Kidney (tissue), 13 donors: ENCODE measurements at regions not wholly inside any gene's neighbourhood (a gene's known extent, or its start where the extent isn't known, plus 50 kb on each side); places are given as distances from the start of the nearest gene placed in this dataset.

ENCODE experiments used
- DNase-seq, 5 donors: peaks; one replicate each; pipeline ENCODE4 v3.0.0-alpha.2; 2013 to 2020
- FAIRE-seq: peaks from 2 replicates; lab custom pipeline; 2012; peaks lifted over from hg19 to GRCh38; lab: Jason Lieb, UNC
- H3K27ac ChIP-seq, 2 donors: one replicate each; pipeline ENCODE4 v1.7.0; 2013; ENCODE audit warnings: low read depth in 2 of 2, low read length in 2 of 2, inconsistent platforms in 1 of 2
- H3K27me3 ChIP-seq: one replicate; pipeline ENCODE4 v1.7.1; 2013; ENCODE audit warnings: low read length, inconsistent platforms; ENCODE audit not compliant: control insufficient read depth, insufficient read depth
- H3K36me3 ChIP-seq, 3 donors: one replicate each; pipeline versions ENCODE4 v1.7.0 to v1.7.1; 2013; ENCODE audit warnings: low read length in 3 of 3, control low read depth in 1 of 3, inconsistent platforms in 1 of 3; ENCODE audit not compliant: insufficient read depth in 3 of 3, control insufficient read depth in 2 of 3
- H3K4me1 ChIP-seq, 3 donors: one replicate each; pipeline versions ENCODE4 v1.7.0 to v1.7.1; 2013; ENCODE audit warnings: low read length in 3 of 3, inconsistent platforms in 1 of 3, low read depth in 1 of 3; ENCODE audit not compliant: control insufficient read depth in 2 of 3, insufficient read depth in 2 of 3
- H3K4me3 ChIP-seq, 3 donors: one replicate each; pipeline versions ENCODE4 v1.7.0 to v1.8.1; 2013; ENCODE audit warnings: low read length in 3 of 3, control low read depth in 1 of 3, inconsistent platforms in 1 of 3
- H3K9ac ChIP-seq, 3 donors: one replicate each; pipeline versions ENCODE4 v1.7.0 to v1.7.1; 2013; ENCODE audit warnings: low read length in 3 of 3, control low read depth in 1 of 3, inconsistent platforms in 1 of 3
- H3K9me3 ChIP-seq, 3 donors: one replicate each; pipeline versions ENCODE4 v1.7.0 to v1.7.1; 2013; ENCODE audit warnings: low read length in 3 of 3, control low read depth in 1 of 3, inconsistent platforms in 1 of 3; ENCODE audit not compliant: control insufficient read depth in 2 of 3, insufficient read depth in 1 of 3
- intact Hi-C: fragments of 100-400 bp; cut with DNase I; formaldehyde crosslinking; loops from one replicate; pipeline ENCODE4 v1.11.1; 2022
- TF ChIP-seq, protein P1 (sequence below): IDR thresholded peaks from 3 replicates; pipeline ENCODE4 v1.5.1; 2012; ENCODE audit warnings: mild to moderate bottlenecking, moderate library complexity, borderline replicate concordance; ENCODE audit not compliant: insufficient read depth; ENCODE audit errors: extremely low read depth
- donor health status: control.
- donor health status: control.
- donor health status: control.
- donor health status: control.
- donor health status: control.
- donor health status: DM: yes; HTN: yes; CAD: no.
- donor health status: Normal renal cell carcinoma (clear cell type).

DNA sequence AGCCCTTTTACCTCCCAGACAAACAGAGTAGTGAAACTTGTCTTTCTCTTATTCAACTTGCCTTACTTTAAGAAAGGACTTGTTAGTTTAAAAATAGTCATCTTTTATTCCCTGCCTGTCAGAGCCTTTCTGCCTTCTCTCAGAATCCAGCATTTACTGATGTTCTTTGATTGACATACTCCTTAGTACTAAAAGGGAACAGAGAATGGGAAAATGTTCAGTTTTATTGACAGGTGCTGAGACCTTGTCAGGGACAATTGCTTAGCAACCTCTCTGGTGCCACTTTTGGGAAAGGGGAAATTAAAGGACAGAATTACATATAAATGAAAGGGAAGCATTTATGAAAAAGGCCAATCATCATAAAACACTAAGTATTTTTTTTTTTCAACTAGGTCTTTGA, 378.3 kb downstream of the PDCD6IP start:
- Histone ChIP-seq H3K9me3 (no peaks in the 10 kb centered on the region), H3K27me3 (no peaks in the 10 kb centered on the region), H3K9ac (no peak overlapping the region), H3K36me3 (no peaks in the 10 kb centered on the region), H3K27ac (no peak overlapping the region), H3K4me3 (no peak overlapping the region), H3K4me1 (no peaks in the 10 kb centered on the region)
- intact Hi-C loops: no loop called here
- DNase-seq (no peak), FAIRE-seq (no peak)
- TF ChIP-seq, protein P1, sequence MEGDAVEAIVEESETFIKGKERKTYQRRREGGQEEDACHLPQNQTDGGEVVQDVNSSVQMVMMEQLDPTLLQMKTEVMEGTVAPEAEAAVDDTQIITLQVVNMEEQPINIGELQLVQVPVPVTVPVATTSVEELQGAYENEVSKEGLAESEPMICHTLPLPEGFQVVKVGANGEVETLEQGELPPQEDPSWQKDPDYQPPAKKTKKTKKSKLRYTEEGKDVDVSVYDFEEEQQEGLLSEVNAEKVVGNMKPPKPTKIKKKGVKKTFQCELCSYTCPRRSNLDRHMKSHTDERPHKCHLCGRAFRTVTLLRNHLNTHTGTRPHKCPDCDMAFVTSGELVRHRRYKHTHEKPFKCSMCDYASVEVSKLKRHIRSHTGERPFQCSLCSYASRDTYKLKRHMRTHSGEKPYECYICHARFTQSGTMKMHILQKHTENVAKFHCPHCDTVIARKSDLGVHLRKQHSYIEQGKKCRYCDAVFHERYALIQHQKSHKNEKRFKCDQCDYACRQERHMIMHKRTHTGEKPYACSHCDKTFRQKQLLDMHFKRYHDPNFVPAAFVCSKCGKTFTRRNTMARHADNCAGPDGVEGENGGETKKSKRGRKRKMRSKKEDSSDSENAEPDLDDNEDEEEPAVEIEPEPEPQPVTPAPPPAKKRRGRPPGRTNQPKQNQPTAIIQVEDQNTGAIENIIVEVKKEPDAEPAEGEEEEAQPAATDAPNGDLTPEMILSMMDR: no peak

DNA sequence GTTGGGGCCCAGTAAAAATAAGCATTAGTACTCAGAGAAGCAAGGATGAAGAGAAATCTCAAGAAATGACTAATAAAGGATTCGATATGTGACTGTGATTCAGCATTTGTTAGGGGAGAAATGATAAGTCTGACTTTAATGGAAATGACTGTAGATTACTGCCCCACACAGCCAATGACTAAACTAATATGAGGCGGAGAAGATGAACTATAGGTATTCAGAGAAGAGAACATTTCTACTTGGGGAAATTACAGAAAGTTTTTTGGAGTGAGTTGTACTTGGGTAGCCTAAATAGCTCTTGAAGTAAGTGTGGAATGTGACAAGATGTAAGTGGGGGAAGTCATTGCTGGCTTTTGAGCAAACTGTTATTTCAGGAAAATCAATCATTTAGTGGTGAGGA, 380.0 kb downstream of the PDCD6IP start:
- Histone ChIP-seq H3K9me3 (no peaks in the 10 kb centered on the region), H3K27ac (no peak overlapping the region), H3K36me3 (no peaks in the 10 kb centered on the region), H3K9ac (no peak overlapping the region), H3K4me3 (no peak overlapping the region), H3K27me3 (no peaks in the 10 kb centered on the region), H3K4me1 (no peaks in the 10 kb centered on the region)
- FAIRE-seq (no peak), DNase-seq (no peak)
- intact Hi-C loops: no loop called here
- TF ChIP-seq, protein P1: no peak

DNA sequence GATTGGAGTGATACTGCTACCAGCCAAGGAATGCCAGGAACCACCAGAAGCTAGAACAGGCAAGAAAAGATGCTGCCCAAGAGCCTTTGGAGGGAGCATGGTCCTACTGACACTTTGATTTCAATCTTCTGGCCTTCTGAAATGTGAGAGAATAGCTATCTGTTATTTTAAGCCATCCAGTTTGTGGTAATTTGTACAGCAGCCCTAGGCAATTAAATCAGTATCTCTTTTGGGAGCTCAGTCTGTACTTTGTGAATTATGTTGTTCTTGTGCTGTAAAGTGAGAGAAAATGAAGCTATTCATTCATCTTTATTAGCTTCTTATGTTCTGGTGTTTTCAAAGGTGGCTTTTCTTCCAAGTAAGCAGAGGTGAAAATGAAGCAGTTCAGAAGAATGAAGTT, 381.3 kb downstream of the PDCD6IP start:
- no peak overlapping the region for H3K27ac ChIP-seq
- H3K27me3 ChIP-seq: no peaks in the 10 kb centered on the region
- FAIRE-seq (no peak), DNase-seq (no peak)
- no peaks in the 10 kb centered on the region for H3K36me3 ChIP-seq
- no peak overlapping the region for H3K9ac ChIP-seq
- no peak overlapping the region for H3K4me3 ChIP-seq
- no peaks in the 10 kb centered on the region for H3K9me3 ChIP-seq
- no peaks in the 10 kb centered on the region for H3K4me1 ChIP-seq
- TF ChIP-seq, protein P1: no peak
- intact Hi-C loops: no loop called here

DNA sequence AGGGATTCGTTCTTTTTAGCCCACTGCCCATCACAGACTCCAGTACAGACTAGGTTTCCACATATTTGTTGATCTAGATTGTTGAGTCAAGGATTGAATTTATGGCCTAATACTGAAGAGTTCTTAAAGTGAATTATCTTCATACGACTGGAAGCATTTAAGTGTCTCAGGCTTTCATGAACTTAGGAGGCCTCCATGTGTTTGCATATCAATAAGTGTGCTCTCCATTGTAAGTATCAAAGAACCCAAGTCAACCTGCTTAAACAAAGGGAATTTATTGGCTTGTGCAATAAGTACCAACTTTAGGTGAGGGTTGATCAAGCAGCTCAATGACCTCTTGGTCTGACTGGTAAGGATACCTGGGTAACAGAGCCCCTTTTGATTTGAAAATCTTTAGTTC, 382.1 kb downstream of the PDCD6IP start:
- FAIRE-seq (no peak), DNase-seq (no peak)
- Histone ChIP-seq H3K9ac (no peak overlapping the region), H3K4me1 (no peaks in the 10 kb centered on the region), H3K36me3 (no peaks in the 10 kb centered on the region), H3K27ac (no peak overlapping the region), H3K4me3 (no peak overlapping the region), H3K27me3 (no peaks in the 10 kb centered on the region), H3K9me3 (no peaks in the 10 kb centered on the region)
- TF ChIP-seq, protein P1: no peak
- intact Hi-C loops: no loop called here
